ENCODE measurements at regions not wholly inside any gene's neighbourhood (a gene's known extent, or its start where the extent isn't known, plus 50 kb on each side); places are given as distances from the start of the nearest gene placed in this dataset.

DNA sequence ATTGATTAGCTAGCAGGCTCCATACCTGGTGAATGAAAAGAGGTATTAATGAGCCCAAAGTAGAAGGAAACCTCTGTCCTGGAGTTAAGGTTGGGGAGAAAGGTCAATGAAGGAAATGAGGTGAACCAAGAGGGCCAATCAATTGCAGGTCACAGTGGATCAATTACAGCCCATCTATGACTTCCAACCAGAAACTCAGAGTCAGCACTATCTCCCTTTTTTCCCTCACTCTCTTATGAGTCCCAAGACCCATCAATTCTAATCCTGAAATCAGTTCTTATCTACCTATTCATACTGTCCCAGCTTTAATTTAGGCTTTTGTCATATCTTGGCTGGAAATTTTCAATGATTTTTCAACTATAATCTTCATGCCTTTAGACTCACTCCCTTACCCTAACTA lies 433.2 kb upstream of the PKN2 start:
- H3K4me2 ChIP-seq (ENCODE audit: low read length): no peak overlapping the region
- TF ChIP-seq EZH2 (IDR thresholded peaks at IDR 0.05; ENCODE audit: insufficient read depth, low read length): no peak
- TF ChIP-seq, protein P1, sequence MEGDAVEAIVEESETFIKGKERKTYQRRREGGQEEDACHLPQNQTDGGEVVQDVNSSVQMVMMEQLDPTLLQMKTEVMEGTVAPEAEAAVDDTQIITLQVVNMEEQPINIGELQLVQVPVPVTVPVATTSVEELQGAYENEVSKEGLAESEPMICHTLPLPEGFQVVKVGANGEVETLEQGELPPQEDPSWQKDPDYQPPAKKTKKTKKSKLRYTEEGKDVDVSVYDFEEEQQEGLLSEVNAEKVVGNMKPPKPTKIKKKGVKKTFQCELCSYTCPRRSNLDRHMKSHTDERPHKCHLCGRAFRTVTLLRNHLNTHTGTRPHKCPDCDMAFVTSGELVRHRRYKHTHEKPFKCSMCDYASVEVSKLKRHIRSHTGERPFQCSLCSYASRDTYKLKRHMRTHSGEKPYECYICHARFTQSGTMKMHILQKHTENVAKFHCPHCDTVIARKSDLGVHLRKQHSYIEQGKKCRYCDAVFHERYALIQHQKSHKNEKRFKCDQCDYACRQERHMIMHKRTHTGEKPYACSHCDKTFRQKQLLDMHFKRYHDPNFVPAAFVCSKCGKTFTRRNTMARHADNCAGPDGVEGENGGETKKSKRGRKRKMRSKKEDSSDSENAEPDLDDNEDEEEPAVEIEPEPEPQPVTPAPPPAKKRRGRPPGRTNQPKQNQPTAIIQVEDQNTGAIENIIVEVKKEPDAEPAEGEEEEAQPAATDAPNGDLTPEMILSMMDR (IDR thresholded peaks at IDR 0.05; ENCODE audit: insufficient read depth, low read depth, low read length): no peak
- no peak overlapping the region for H3K9ac ChIP-seq (ENCODE audit: low read length)
- no peaks in the 10 kb centered on the region for H3K4me1 Mint-ChIP-seq (ENCODE audit: low read depth, unreplicated experiment)
- H3K36me3 ChIP-seq (ENCODE audit: insufficient read depth, low read length): no peaks in the 10 kb centered on the region
- H3K9me3 Mint-ChIP-seq (ENCODE audit: unreplicated experiment): no peaks in the 10 kb centered on the region
- H3K79me2 ChIP-seq (ENCODE audit: insufficient read depth, low read length): no peaks in the 10 kb centered on the region
- H3K4me3 Mint-ChIP-seq (ENCODE audit: unreplicated experiment): no peak overlapping the region
- FAIRE-seq (no peak), DNase-seq (ENCODE audit: low read depth) (no peak)
- no peaks in the 10 kb centered on the region for H4K20me1 ChIP-seq (ENCODE audit: insufficient read depth, low read length)
- no peaks in the 10 kb centered on the region for H3K4me1 ChIP-seq (ENCODE audit: insufficient read depth, low read length)
- H3K36me3 Mint-ChIP-seq (ENCODE audit: low read depth, unreplicated experiment): no peaks in the 10 kb centered on the region
- H3K27ac Mint-ChIP-seq (ENCODE audit: unreplicated experiment): no peak overlapping the region
- no peak overlapping the region for H2AFZ ChIP-seq (ENCODE audit: low read depth, low read length)
- no peak overlapping the region for H3K27ac ChIP-seq (ENCODE audit: low read depth, low read length)
- no peaks in the 10 kb centered on the region for H3K27me3 ChIP-seq (ENCODE audit: insufficient read depth, low read length)
- no peak overlapping the region for H3K4me3 ChIP-seq (ENCODE audit: insufficient read depth, low read depth, low read length)
- no peaks in the 10 kb centered on the region for H3K9me3 ChIP-seq (ENCODE audit: insufficient read depth, low read depth, low read length)
- H3K27me3 Mint-ChIP-seq (ENCODE audit: low read depth, unreplicated experiment): no peaks in the 10 kb centered on the region

DNA sequence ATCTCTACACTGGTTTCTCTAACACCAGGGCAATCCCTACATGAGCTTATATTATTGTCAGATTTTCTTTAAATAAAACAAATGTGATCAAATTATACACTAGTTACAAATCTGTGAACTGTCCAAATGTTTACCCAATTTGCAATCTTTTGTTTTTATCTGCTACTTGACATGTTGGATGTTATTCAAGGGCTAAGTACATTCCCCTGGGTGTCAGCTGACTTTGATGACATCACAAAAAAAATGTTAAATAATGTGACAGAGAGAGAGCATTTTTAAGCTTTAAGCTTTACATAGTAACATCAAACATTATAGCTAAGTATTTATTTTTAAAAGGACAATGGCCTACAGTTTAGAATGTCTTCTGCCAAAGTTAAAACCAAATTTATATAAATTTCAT lies 431.3 kb upstream of the PKN2 start:
- H3K4me1 Mint-ChIP-seq (ENCODE audit: low read depth, unreplicated experiment): no peaks in the 10 kb centered on the region

DNA sequence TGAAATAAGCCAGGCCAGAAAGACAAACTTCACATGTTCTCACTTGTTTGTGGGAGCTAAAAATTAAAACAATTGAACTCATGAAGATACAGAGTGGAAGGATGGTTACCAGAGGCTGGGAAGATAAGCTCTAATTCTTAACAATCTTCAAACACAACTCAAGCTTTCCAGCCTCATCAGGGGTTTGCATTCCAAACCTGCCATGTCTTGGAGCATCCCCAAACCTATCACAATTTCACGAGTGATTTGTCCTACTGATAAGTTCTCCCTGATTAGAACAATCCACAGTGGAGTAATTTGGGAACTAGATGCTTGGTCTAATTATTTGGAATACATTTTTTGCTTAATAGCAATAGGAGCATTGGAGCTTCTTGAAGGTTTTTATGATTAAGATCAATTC lies 418.5 kb upstream of the PKN2 start:
- Histone ChIP-seq H3K4me2 (ENCODE audit: low read length) (no peak overlapping the region), H3K27ac (ENCODE audit: low read depth, low read length) (no peak overlapping the region), H3K9me3 (ENCODE audit: insufficient read depth, low read depth, low read length) (no peaks in the 10 kb centered on the region), H2AFZ (ENCODE audit: low read depth, low read length) (no peak overlapping the region), H4K20me1 (ENCODE audit: insufficient read depth, low read length) (no peaks in the 10 kb centered on the region), H3K27me3 (ENCODE audit: insufficient read depth, low read length) (no peaks in the 10 kb centered on the region), H3K9ac (ENCODE audit: low read length) (no peak overlapping the region), H3K36me3 (ENCODE audit: insufficient read depth, low read length) (no peaks in the 10 kb centered on the region), H3K4me3 (ENCODE audit: insufficient read depth, low read depth, low read length) (no peak overlapping the region), H3K79me2 (ENCODE audit: insufficient read depth, low read length) (no peaks in the 10 kb centered on the region), H3K4me1 (ENCODE audit: insufficient read depth, low read length) (no peaks in the 10 kb centered on the region)
- Mint-ChIP-seq H3K4me1 (ENCODE audit: low read depth, unreplicated experiment) (no peaks in the 10 kb centered on the region), H3K9me3 (ENCODE audit: unreplicated experiment) (no peaks in the 10 kb centered on the region), H3K27ac (ENCODE audit: unreplicated experiment) (no peak overlapping the region), H3K36me3 (ENCODE audit: low read depth, unreplicated experiment) (no peaks in the 10 kb centered on the region), H3K27me3 (ENCODE audit: low read depth, unreplicated experiment) (no peaks in the 10 kb centered on the region), H3K4me3 (ENCODE audit: unreplicated experiment) (no peak overlapping the region)
- no peak for DNase-seq (ENCODE audit: low read depth)
- TF ChIP-seq, protein P1 (IDR thresholded peaks at IDR 0.05; ENCODE audit: insufficient read depth, low read depth, low read length): no peak
- no peak for TF ChIP-seq EZH2 (IDR thresholded peaks at IDR 0.05; ENCODE audit: insufficient read depth, low read length)
- FAIRE-seq: no peak

More for the DNA sequence above, 431.3 kb upstream of the PKN2 start:
- no peak overlapping the region for H3K4me3 ChIP-seq (ENCODE audit: insufficient read depth, low read depth, low read length)
- TF ChIP-seq, protein P1 (IDR thresholded peaks at IDR 0.05; ENCODE audit: insufficient read depth, low read depth, low read length): no peak
- TF ChIP-seq EZH2 (IDR thresholded peaks at IDR 0.05; ENCODE audit: insufficient read depth, low read length): no peak
- no peak for DNase-seq (ENCODE audit: low read depth)
- no peaks in the 10 kb centered on the region for H3K27me3 Mint-ChIP-seq (ENCODE audit: low read depth, unreplicated experiment)
- no peaks in the 10 kb centered on the region for H3K27me3 ChIP-seq (ENCODE audit: insufficient read depth, low read length)
- no peak for FAIRE-seq
- H4K20me1 ChIP-seq (ENCODE audit: insufficient read depth, low read length): no peaks in the 10 kb centered on the region
- H3K9me3 Mint-ChIP-seq (ENCODE audit: unreplicated experiment): no peaks in the 10 kb centered on the region
- no peaks in the 10 kb centered on the region for H3K4me1 ChIP-seq (ENCODE audit: insufficient read depth, low read length)
- H3K9me3 ChIP-seq (ENCODE audit: insufficient read depth, low read depth, low read length): no peaks in the 10 kb centered on the region
- H3K36me3 ChIP-seq (ENCODE audit: insufficient read depth, low read length): no peaks in the 10 kb centered on the region
- H3K36me3 Mint-ChIP-seq (ENCODE audit: low read depth, unreplicated experiment): no peaks in the 10 kb centered on the region
- no peak overlapping the region for H3K27ac Mint-ChIP-seq (ENCODE audit: unreplicated experiment)
- no peak overlapping the region for H3K4me3 Mint-ChIP-seq (ENCODE audit: unreplicated experiment)
- no peak overlapping the region for H3K9ac ChIP-seq (ENCODE audit: low read length)
- no peaks in the 10 kb centered on the region for H3K79me2 ChIP-seq (ENCODE audit: insufficient read depth, low read length)
- H3K4me2 ChIP-seq (ENCODE audit: low read length): no peak overlapping the region
- no peak overlapping the region for H3K27ac ChIP-seq (ENCODE audit: low read depth, low read length)
- H2AFZ ChIP-seq (ENCODE audit: low read depth, low read length): no peak overlapping the region
